ENCODE measurements at regions not wholly inside any gene's neighbourhood (a gene's known extent, or its start where the extent isn't known, plus 50 kb on each side); places are given as distances from the start of the nearest gene placed in this dataset.
A peak's percentile ranks its signal among the peaks of the same experiment; 100 is the strongest.

DNA sequence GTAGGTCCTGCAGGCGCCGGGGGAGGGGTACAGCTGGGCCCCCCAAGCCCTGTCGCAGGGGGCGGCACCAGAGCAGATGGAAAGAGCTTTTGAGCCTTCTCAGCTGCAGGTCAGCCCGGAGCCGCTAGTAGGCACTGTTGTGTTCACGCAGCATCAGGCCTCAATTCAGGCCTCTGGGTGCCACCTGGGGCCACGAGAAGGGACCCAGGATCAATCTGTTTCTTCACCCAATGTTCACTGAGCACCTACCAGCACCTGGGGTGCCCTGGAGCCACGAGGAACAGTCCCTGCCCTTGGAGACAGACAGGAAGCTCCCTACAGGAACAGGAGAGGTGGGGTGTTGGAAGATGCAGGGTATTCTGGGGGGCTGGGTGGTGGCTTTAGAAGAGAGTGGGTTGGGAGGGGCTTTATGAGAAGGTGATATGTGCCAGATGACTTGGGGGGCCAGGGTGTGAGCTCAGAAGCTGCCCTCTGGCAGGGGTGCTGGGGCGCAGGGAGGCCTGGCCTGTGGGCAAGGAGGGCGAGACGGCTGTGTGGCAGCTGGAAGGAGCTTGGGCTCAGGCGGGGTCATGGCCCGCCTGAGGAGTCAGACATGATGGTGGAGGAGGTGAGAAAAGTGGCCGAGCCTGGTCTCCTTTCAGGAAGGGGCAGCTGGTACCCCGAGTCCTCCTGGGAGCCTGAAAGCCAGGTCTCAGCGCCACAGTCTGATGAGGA lies 121.9 kb upstream of the GSE1 start (continued):
- TF ChIP-seq, protein P1, sequence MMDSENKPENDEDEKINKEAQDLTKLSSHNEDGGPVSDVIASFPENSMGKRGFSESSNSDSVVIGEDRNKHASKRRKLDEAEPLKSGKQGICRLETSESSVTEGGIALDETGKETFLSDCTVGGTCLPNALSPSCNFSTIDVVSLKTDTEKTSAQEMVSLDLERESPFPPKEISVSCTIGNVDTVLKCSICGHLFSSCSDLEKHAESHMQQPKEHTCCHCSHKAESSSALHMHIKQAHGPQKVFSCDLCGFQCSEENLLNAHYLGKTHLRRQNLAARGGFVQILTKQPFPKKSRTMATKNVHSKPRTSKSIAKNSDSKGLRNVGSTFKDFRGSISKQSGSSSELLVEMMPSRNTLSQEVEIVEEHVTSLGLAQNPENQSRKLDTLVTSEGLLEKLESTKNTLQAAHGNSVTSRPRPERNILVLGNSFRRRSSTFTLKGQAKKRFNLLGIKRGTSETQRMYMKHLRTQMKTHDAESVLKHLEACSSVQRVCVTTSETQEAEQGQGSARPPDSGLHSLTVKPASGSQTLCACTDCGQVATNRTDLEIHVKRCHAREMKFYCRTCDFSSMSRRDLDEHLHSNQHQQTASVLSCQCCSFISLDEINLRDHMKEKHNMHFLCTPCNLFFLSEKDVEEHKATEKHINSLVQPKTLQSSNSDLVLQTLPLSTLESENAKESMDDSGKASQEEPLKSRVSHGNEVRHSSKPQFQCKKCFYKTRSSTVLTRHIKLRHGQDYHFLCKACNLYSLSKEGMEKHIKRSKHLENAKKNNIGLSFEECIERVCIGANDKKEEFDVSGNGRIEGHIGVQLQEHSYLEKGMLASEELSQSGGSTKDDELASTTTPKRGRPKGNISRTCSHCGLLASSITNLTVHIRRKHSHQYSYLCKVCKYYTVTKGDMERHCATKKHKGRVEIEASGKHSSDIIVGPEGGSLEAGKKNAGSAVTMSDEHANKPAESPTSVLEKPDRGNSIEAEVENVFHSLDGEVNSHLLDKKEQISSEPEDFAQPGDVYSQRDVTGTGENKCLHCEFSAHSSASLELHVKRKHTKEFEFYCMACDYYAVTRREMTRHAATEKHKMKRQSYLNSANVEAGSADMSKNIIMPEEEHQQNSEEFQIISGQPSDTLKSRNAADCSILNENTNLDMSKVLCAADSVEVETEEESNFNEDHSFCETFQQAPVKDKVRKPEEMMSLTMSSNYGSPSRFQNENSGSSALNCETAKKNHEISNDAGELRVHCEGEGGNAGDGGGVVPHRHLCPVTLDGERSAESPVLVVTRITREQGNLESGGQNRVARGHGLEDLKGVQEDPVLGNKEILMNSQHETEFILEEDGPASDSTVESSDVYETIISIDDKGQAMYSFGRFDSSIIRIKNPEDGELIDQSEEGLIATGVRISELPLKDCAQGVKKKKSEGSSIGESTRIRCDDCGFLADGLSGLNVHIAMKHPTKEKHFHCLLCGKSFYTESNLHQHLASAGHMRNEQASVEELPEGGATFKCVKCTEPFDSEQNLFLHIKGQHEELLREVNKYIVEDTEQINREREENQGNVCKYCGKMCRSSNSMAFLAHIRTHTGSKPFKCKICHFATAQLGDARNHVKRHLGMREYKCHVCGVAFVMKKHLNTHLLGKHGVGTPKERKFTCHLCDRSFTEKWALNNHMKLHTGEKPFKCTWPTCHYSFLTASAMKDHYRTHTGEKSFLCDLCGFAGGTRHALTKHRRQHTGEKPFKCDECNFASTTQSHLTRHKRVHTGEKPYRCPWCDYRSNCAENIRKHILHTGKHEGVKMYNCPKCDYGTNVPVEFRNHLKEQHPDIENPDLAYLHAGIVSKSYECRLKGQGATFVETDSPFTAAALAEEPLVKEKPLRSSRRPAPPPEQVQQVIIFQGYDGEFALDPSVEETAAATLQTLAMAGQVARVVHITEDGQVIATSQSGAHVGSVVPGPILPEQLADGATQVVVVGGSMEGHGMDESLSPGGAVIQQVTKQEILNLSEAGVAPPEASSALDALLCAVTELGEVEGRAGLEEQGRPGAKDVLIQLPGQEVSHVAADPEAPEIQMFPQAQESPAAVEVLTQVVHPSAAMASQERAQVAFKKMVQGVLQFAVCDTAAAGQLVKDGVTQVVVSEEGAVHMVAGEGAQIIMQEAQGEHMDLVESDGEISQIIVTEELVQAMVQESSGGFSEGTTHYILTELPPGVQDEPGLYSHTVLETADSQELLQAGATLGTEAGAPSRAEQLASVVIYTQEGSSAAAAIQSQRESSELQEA (CRISPR knock-in tag; IDR thresholded peaks at IDR 0.05; ENCODE audit: not compliant biosample characterization) = peak; percentile 38
- no peak for TF ChIP-seq ZNF24 (IDR thresholded peaks at IDR 0.05)
- no peak for TF ChIP-seq ZNF775 (CRISPR knock-in tag; IDR thresholded peaks at IDR 0.05; ENCODE audit: borderline replicate concordance)
- TF ChIP-seq RFX3 (CRISPR knock-in tag; IDR thresholded peaks at IDR 0.05) = no peak
- no peak for TF ChIP-seq ZMAT3 (CRISPR knock-in tag; conservative IDR thresholded peaks at IDR 0.05)
- no peak for TF ChIP-seq CBFB (CRISPR knock-in tag; IDR thresholded peaks at IDR 0.05)
- TF ChIP-seq BCL6 (CRISPR knock-in tag; IDR thresholded peaks at IDR 0.05) = no peak
- no peak for TF ChIP-seq THYN1 (CRISPR knock-in tag; IDR thresholded peaks at IDR 0.05; ENCODE audit: borderline replicate concordance, low read depth)
- no peak for TF ChIP-seq ZNF292 (CRISPR knock-in tag; IDR thresholded peaks at IDR 0.05; ENCODE audit: borderline replicate concordance, low read depth)
- TF ChIP-seq, protein P2, sequence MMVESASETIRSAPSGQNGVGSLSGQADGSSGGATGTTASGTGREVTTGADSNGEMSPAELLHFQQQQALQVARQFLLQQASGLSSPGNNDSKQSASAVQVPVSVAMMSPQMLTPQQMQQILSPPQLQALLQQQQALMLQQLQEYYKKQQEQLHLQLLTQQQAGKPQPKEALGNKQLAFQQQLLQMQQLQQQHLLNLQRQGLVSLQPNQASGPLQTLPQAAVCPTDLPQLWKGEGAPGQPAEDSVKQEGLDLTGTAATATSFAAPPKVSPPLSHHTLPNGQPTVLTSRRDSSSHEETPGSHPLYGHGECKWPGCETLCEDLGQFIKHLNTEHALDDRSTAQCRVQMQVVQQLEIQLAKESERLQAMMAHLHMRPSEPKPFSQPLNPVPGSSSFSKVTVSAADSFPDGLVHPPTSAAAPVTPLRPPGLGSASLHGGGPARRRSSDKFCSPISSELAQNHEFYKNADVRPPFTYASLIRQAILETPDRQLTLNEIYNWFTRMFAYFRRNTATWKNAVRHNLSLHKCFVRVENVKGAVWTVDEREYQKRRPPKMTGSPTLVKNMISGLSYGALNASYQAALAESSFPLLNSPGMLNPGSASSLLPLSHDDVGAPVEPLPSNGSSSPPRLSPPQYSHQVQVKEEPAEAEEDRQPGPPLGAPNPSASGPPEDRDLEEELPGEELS (CRISPR knock-in tag; IDR thresholded peaks at IDR 0.05) = no peak
- TF ChIP-seq TP53 (CRISPR knock-in tag; conservative IDR thresholded peaks at IDR 0.05) = no peak
- TF ChIP-seq, protein P3, sequence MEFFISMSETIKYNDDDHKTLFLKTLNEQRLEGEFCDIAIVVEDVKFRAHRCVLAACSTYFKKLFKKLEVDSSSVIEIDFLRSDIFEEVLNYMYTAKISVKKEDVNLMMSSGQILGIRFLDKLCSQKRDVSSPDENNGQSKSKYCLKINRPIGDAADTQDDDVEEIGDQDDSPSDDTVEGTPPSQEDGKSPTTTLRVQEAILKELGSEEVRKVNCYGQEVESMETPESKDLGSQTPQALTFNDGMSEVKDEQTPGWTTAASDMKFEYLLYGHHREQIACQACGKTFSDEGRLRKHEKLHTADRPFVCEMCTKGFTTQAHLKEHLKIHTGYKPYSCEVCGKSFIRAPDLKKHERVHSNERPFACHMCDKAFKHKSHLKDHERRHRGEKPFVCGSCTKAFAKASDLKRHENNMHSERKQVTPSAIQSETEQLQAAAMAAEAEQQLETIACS (CRISPR knock-in tag; IDR thresholded peaks at IDR 0.05) = no peak
- TF ChIP-seq PHB2 (IDR thresholded peaks at IDR 0.05; ENCODE audit: partially characterized antibody) = no peak
